Retinal pigment epithelial cell (primary cell): ENCODE measurements at regions not wholly inside any gene's neighbourhood (a gene's known extent, or its start where the extent isn't known, plus 50 kb on each side); places are given as distances from the start of the nearest gene placed in this dataset.

Experiments used
- DNase-seq: peaks from one replicate; pipeline ENCODE4 v3.0.0-alpha.2; 2010; ENCODE audit warnings: low read depth
- H3K4me3 ChIP-seq: 2 replicates; pipeline ENCODE4 v1.5.1; 2011; ENCODE audit warnings: mild to moderate bottlenecking, low read length, control low read depth, moderate library complexity
- TF ChIP-seq, protein P1 (sequence below): conservative IDR thresholded peaks from 2 replicates; pipeline ENCODE4 v1.5.1; 2011; ENCODE audit warnings: low read depth, low read length, control low read depth, inconsistent platforms

DNA sequence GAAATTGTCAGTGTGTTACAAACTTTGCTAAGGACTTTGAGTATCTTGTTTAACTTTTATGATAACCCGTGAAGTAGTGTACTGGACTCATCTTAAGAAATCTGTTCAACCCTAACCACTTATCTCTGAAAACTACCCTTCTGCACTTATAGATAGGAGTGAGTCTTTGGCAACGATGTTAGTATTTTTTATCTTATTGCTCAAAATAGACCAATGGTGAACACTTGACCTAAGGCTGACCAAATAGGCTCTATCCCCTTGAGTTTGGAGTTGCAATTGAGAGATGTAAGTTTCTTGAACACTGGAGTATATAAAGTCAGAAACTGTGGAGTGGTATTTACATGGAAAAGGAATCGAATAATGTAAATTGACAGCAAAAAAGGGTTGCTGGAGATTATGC lies 786.1 kb downstream of the TMTC2 start:
- TF ChIP-seq, protein P1, sequence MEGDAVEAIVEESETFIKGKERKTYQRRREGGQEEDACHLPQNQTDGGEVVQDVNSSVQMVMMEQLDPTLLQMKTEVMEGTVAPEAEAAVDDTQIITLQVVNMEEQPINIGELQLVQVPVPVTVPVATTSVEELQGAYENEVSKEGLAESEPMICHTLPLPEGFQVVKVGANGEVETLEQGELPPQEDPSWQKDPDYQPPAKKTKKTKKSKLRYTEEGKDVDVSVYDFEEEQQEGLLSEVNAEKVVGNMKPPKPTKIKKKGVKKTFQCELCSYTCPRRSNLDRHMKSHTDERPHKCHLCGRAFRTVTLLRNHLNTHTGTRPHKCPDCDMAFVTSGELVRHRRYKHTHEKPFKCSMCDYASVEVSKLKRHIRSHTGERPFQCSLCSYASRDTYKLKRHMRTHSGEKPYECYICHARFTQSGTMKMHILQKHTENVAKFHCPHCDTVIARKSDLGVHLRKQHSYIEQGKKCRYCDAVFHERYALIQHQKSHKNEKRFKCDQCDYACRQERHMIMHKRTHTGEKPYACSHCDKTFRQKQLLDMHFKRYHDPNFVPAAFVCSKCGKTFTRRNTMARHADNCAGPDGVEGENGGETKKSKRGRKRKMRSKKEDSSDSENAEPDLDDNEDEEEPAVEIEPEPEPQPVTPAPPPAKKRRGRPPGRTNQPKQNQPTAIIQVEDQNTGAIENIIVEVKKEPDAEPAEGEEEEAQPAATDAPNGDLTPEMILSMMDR = no peak
- DNase-seq = no peak
- H3K4me3 ChIP-seq = no peak overlapping the region

- DNase-seq = no peak
- TF ChIP-seq, protein P1 = no peak
- no peak overlapping the region for H3K4me3 ChIP-seq
Measured at GRCh38 chr12:83472350-83472749, 785.6 kb downstream of the TMTC2 start.

DNA sequence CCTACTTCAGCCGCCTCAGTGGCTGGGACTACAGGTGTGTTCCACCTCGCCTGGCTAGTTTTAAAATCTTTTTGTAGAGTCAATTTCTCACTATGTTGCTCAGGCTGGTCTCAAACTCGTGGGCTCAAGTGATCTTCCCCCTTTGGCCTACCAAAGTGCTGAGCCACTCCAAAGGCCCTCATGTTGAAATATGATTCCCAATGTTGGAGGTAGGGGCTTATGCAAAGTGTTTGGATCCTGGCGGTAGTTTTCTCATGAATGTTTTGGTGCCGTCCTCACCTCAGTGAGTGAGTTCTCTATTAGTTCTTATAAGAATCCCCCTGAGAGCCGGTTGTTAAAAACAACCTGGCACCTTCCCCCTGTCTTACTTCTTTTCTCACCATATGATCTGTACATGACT lies 784.6 kb downstream of the TMTC2 start:
- no peak for DNase-seq
- TF ChIP-seq, protein P1 = no peak
- H3K4me3 ChIP-seq = no peak overlapping the region

DNA sequence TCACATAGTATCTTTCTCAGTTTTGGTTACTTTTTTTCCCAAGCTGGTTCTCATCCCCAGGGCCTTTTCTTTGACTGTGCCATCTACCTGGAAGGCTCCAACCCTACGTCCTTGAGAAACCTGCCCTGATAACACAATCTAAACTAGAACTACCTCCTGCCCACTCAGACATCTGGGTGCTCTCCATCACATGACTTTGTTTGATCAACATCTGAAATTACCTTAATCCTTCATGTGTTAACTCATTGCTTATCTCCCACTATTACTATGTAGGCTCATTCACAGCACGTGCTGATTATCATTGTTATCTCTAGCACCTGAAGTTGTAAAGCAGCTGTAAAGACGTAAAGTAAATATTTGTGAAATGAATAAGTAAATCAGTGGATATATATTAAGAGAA lies 784.0 kb downstream of the TMTC2 start:
- H3K4me3 ChIP-seq = no peak overlapping the region
- TF ChIP-seq, protein P1 = no peak
- no peak for DNase-seq

- TF ChIP-seq, protein P1 = no peak
- DNase-seq = peak; percentile 81
- H3K4me3 ChIP-seq = no peak overlapping the region
Measured at GRCh38 chr12:83468988-83469908, 782.5 kb downstream of the TMTC2 start.

GRCh38 chr12:83465632-83466031 lies 778.9 kb downstream of the TMTC2 start:
- no peak overlapping the region for H3K4me3 ChIP-seq
- DNase-seq = no peak
- TF ChIP-seq, protein P1 = no peak

- TF ChIP-seq, protein P1 = no peak
- no peak overlapping the region for H3K4me3 ChIP-seq
- no peak for DNase-seq
Measured at GRCh38 chr12:83462419-83462818, 775.7 kb downstream of the TMTC2 start.
